ENCODE measurements at regions not wholly inside any gene's neighbourhood (a gene's known extent, or its start where the extent isn't known, plus 50 kb on each side); places are given as distances from the start of the nearest gene placed in this dataset.
A peak's percentile ranks its signal among the peaks of the same experiment; 100 is the strongest.

DNA sequence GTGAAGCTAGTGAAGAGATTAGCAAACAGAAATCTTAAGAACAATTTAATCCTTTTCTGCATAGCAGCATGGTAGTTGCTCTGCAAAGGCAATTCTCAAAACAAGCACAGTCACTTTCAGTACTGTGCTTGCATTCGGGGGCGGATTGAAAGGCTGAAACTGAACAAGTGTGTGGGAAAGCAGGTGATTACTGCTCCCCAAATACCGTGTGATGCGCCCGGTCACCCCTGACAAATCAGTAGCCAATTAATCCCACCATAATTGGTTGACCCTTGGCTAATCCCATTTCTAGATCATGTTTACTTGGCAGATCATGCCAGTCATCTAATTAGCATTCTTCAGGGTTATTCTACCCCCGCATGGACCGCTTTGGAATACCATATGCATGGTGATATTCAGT, 76.5 kb upstream of the ADRB1 start:
- peak in 1 of 2 donors; percentile 40 for DNase-seq

- DNase-seq = no peak
Measured at GRCh38 chr10:113970641-113971040, 73.0 kb upstream of the ADRB1 start.

DNA sequence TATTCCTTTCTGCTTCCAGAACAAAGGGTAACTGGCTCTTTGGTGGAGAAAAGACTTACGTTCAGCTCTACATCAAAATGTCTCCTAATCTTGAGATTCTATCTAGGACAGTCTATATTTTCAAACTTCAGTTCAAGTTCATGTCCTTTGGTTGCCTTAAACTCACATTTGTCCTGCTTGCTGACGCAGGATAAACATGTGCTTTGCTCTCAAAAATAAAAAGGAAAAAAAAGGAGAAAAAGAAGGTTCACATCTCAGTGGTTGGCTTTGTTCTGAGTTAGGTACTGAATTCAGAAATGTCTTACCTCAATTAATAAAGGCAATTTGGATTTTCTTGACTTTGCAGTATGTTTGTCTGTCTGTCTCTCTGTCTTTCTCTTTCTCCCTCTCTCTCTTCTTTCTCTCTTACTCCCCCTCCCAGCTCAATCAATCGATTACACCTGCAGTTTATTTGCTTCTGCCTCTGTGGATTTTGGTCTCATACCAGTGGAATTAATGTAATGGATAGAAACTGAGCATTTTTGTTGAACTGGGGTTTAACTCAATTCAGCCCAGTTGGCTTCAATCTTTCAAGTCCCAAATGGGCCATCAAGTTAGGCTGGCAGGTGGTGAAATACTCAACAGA, 72.2 kb upstream of the ADRB1 start:
- no peak for DNase-seq

- no peak for DNase-seq
Measured at GRCh38 chr10:113977174-113977573, 66.5 kb upstream of the ADRB1 start.

GRCh38 chr10:113978802-113979201, 64.9 kb upstream of the ADRB1 start:
- DNase-seq = peak; percentile 52 to 63

DNA sequence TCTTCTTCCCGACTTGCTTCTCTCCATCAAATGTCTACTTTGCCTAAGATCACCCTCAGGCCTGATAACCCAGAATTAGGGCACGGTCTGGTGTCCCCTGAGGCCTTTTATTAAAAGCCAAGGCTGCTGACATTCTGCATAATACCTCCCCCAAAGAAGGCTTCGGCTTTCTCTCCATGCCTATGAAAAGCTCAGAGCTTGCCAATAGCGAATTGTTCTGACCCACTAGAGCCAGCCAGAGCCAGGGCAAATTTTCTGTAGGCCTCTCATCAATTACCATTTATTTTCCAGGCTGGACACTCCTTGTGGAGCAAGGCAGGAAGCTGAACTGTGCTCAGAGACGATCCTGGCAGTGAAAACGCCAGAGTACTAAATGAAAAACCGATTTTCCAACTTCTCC, 64.3 kb upstream of the ADRB1 start:
- DNase-seq = no peak

DNA sequence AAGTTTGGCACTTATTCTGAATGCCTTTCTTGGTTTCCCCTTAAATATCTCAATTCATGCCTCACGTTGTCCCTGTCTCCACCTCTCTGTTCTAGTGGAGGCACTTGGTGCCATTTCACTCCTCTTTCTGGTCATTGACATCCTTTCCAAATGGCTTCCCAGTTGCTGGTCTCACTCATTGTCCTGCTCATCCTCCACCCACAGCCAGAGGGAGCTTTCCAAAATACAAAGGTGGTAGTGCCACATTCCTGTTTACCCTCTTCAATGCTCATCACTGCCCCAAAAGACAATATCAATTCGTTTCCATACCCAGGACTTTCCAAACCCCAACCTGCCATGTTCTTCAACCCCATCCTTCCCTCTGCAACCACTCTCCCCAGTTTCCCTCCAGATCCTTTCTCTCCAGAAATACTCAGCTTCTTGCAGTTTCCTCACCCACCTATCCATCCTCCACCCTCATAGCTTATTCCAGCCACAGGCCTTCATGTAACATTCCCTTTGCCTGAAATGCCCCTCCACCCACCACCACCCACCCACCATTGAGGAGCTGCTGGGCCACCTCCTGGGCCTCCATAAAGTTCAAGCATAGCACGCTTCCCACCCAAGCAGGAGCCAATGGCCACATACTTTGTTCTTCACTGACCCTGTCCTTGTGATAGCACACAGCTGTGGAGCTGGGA, 63.1 kb upstream of the ADRB1 start:
- DNase-seq = no peak

DNA sequence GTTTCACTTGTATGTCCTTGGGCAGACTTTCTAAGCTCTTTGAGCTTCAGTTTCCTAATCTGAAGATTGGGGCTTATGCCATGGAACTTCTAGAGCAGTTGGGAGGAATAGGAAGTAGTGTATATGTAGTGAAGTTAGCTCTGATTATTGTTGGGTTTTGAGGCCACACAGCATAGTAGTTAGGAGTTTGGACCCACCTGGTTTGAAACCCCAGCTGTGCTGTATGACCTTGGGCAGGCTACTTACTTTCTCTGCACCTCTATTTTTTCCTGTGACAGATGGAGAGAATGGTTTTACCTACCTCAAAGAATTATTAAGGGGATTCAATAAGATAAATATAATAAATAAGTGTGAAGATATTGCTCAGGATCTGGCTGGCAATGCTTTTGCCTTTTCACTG, 61.4 kb upstream of the ADRB1 start:
- no peak for DNase-seq

DNA sequence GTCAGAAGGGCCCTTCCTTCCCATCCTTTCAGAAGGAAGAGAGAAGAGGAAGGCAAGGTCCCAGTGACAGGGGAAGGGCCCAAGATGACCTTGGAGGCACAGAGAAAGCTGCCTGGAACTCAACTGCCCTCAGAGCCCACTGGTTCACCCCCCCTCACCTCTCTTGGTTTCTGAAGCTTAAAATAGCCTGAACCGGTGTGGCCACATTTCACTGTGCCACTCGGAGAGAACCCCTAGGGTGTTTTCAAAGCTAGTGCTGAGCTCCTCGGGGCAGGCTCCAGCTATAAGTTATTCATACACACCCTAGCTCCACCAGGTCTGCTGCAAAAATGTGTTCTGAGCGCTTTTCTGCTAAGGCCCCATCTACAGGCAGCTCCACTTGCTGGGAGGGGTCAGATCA, 60.9 kb upstream of the ADRB1 start:
- no peak for DNase-seq

DNA sequence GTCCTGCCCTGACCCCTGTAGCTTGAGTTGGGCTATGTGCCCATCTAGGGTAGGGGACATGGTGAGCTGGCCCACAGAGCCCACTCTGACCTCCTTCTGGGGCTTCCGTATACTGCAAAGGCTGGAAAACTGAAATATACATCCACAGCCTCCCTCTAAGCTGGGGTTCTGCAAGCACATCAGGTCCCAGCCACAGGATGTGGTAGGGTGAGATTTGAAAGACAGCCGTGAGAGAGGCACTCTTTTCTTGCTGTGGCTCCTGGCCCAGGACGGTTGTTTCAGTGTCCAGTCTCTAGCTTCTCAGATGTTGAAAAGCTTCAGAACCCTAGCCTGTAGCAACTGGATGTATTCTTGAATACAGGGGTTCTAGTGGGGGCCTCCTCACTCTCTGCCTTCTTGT, 60.1 kb upstream of the ADRB1 start:
- no peak for DNase-seq

- DNase-seq = no peak
Measured at GRCh38 chr10:113985297-113985844, 58.3 kb upstream of the ADRB1 start.

- no peak for DNase-seq
Measured at GRCh38 chr10:113986316-113986715, 57.4 kb upstream of the ADRB1 start.

DNA sequence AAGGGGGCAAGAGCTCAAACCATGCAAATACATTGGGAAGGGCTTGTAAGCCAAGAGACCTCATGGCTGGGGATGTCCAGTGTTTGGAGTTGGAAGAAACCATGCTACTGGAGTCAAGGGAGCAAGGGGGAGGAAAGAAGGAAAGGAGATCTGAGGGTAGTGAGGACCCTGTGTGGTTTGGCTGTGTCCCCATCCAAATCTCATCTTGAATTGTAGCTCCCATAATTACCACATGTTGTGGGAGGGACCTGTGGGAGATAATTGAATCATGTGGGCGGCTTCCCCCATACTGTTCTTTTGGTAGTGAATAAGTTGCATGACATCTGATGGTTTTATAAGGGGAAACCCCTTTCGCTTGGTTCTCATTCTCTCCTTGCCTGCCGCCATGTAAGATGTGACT, 56.5 kb upstream of the ADRB1 start:
- no peak for DNase-seq

DNA sequence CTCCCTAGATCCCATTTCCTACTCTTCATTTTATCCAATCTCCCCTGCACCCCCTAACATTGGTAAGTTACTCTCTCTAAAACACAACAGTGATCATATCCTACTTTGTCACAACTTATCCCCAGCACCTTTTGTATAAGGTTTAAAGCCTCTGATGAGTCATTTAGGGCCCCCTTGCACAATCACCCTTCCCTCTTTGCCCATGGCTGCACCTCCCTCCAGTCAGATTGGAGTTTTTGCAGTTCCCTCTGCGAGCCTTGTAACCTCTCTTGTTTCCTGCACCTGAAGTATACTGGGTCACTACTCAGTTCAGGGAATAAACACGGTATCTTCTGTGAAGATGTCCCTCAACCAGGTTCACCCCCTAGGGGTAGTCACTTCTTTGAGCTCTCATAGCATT, 55.9 kb upstream of the ADRB1 start:
- no peak for DNase-seq

GRCh38 chr10:113988535-113988934, 55.1 kb upstream of the ADRB1 start:
- DNase-seq = no peak

- DNase-seq = no peak
Measured at GRCh38 chr10:113991091-113991860, 52.4 kb upstream of the ADRB1 start.

GRCh38 chr10:113992471-113993011, 51.1 kb upstream of the ADRB1 start:
- no peak for DNase-seq

GRCh38 chr10:113993489-113993991, 50.1 kb upstream of the ADRB1 start:
- DNase-seq = no peak
